ENCODE measurements at regions not wholly inside any gene's neighbourhood (a gene's known extent, or its start where the extent isn't known, plus 50 kb on each side); places are given as distances from the start of the nearest gene placed in this dataset.
A peak's percentile ranks its signal among the peaks of the same experiment; 100 is the strongest.

GRCh38 chr7:41792120-41792519 is 89.2 kb upstream of the INHBA start:
- no peak overlapping the region for H3K4me3 ChIP-seq
- H3K36me3 ChIP-seq: no peaks in the 10 kb centered on the region
- H3K27ac ChIP-seq: no peak overlapping the region
- intact Hi-C loops (cut with DNase I): no loop called here
- H3K9me3 ChIP-seq: no peaks in the 10 kb centered on the region
- TF ChIP-seq, protein P1, sequence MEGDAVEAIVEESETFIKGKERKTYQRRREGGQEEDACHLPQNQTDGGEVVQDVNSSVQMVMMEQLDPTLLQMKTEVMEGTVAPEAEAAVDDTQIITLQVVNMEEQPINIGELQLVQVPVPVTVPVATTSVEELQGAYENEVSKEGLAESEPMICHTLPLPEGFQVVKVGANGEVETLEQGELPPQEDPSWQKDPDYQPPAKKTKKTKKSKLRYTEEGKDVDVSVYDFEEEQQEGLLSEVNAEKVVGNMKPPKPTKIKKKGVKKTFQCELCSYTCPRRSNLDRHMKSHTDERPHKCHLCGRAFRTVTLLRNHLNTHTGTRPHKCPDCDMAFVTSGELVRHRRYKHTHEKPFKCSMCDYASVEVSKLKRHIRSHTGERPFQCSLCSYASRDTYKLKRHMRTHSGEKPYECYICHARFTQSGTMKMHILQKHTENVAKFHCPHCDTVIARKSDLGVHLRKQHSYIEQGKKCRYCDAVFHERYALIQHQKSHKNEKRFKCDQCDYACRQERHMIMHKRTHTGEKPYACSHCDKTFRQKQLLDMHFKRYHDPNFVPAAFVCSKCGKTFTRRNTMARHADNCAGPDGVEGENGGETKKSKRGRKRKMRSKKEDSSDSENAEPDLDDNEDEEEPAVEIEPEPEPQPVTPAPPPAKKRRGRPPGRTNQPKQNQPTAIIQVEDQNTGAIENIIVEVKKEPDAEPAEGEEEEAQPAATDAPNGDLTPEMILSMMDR (IDR thresholded peaks at IDR 0.05): no peak
- no peaks in the 10 kb centered on the region for H3K27me3 ChIP-seq
- no peak for DNase-seq
- ATAC-seq: no peak
- H3K4me1 ChIP-seq: no peaks in the 10 kb centered on the region

DNA sequence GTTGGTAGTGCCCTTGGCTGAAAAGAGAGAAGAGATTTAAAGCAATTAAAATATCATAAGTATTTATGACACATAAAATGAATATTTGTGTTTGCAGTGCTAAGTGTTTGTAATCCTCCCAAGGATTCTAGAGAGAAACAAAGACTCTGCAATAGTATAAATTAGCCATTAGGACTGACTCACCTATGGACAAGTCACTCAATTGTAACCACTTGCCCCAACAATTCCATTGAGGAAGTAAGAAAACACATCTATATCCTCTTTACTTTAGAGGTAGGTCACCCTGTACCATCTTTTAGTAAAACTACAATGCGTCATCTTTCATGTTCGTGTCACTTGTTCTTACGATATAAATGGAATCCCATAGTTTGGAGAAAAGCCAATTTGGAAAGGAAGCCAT is 85.7 kb upstream of the INHBA start:
- no peaks in the 10 kb centered on the region for H3K4me1 ChIP-seq
- DNase-seq (no peak), ATAC-seq (no peak)
- no peak overlapping the region for H3K27ac ChIP-seq
- TF ChIP-seq, protein P1 (IDR thresholded peaks at IDR 0.05): no peak
- intact Hi-C loops (cut with DNase I): no loop called here
- no peaks in the 10 kb centered on the region for H3K36me3 ChIP-seq
- H3K27me3 ChIP-seq: no peaks in the 10 kb centered on the region
- H3K4me3 ChIP-seq: no peak overlapping the region
- H3K9me3 ChIP-seq: no peaks in the 10 kb centered on the region

DNA sequence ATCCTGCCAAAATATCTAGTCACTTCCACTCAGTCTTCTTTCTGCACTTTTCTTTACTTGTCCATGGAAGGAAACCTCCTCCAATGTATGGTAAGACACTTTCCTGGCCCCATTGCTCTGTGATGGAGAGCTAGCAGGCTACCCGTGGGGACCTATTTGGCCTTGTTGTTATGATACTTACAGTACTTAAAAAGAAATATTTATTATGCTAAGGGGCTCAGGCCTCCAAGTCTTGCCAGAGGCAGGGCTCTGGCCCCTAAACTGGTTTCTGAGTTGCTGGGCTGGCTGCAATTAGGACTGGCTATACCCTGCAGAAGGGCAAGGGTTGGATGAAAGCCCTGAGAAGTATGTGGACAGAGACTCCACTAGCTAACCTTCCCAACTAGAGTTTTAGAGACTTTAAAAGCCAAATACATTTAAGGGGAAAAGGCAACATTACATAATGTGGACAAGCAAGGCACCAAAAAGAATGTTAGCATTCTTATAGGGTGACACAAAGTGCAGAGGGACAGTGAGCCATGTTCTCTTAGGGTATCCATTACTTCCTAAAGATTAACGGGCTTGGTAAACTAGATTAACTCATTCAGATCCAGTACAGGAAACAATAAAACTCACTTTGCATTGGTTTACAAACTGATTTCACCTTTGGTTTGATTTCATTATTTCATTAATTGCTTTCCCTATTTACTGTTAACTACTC is 84.9 kb upstream of the INHBA start:
- H3K27ac ChIP-seq: no peak overlapping the region
- H3K9me3 ChIP-seq: no peaks in the 10 kb centered on the region
- ATAC-seq (no peak), DNase-seq (no peak)
- H3K27me3 ChIP-seq: no peaks in the 10 kb centered on the region
- intact Hi-C loops (cut with DNase I): no loop called here
- H3K36me3 ChIP-seq: no peaks in the 10 kb centered on the region
- no peaks in the 10 kb centered on the region for H3K4me1 ChIP-seq
- TF ChIP-seq, protein P1 (IDR thresholded peaks at IDR 0.05): no peak
- H3K4me3 ChIP-seq: no peak overlapping the region

DNA sequence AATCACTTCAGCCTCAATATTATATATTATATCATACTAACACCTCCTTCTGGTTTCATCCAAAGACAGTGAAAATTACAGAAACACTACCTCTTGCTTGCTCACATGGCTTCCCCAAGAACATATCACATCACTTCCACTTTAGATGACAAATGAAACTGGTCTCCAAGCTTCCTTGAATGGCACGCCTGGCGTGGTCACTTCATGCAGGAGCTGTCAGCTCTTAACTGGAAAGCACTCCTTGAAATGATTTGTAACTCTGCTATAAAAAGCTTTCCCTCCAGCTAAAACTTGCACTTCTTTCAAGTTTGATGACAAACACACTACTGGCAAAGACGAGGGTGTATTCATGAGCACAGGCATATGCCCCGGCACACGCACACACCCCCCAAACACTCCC is 84.1 kb upstream of the INHBA start:
- Histone ChIP-seq H3K4me1 (no peaks in the 10 kb centered on the region), H3K4me3 (no peak overlapping the region), H3K27ac (no peak overlapping the region), H3K9me3 (no peaks in the 10 kb centered on the region), H3K36me3 (no peaks in the 10 kb centered on the region), H3K27me3 (no peaks in the 10 kb centered on the region)
- no peak for DNase-seq
- intact Hi-C loops (cut with DNase I): no loop called here
- ATAC-seq: peak; percentile 46
- TF ChIP-seq, protein P1 (IDR thresholded peaks at IDR 0.05): no peak

DNA sequence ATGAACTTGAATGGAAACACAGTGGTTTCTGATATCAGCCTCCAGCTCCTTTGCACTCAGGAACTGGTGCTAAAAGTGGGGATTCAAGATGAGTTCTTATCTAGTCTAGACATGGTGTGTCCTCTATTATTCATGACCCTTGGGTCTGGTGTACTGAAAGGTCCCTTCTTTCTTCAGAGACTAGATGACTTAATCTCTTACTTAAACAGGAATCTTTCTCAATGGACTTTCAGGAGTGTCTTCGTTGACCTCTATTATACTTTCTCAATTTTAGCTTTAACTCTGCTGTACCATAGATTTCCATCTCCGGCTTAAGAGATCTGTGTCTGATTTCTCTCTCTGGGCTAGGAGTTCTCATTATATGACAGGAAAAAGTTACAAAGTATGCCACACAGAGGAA is 83.5 kb upstream of the INHBA start:
- Histone ChIP-seq H3K4me3 (no peak overlapping the region), H3K4me1 (no peaks in the 10 kb centered on the region), H3K9me3 (no peaks in the 10 kb centered on the region), H3K36me3 (no peaks in the 10 kb centered on the region), H3K27me3 (no peaks in the 10 kb centered on the region), H3K27ac (no peak overlapping the region)
- intact Hi-C loops (cut with DNase I): no loop called here
- DNase-seq (no peak), ATAC-seq (peak; percentile 33)
- TF ChIP-seq, protein P1 (IDR thresholded peaks at IDR 0.05): no peak
